Panc1 (cell line): ENCODE measurements at regions not wholly inside any gene's neighbourhood (a gene's known extent, or its start where the extent isn't known, plus 50 kb on each side); places are given as distances from the start of the nearest gene placed in this dataset.

Source experiments
- POLR2AphosphoS5 ChIP-seq: IDR thresholded peaks from 2 replicates; pipeline ENCODE4 v1.6.1; 2012; ENCODE audit warnings: mild to moderate bottlenecking, low read depth, low read length, moderate library complexity
- TF ChIP-seq, protein P1 (sequence below): fragments of 450-650 bp; IDR thresholded peaks from 2 replicates; pipeline ENCODE4 v1.5.1; 2017; ENCODE audit warnings: mild to moderate bottlenecking

- no peak for TF ChIP-seq POLR2AphosphoS5
- TF ChIP-seq, protein P1, sequence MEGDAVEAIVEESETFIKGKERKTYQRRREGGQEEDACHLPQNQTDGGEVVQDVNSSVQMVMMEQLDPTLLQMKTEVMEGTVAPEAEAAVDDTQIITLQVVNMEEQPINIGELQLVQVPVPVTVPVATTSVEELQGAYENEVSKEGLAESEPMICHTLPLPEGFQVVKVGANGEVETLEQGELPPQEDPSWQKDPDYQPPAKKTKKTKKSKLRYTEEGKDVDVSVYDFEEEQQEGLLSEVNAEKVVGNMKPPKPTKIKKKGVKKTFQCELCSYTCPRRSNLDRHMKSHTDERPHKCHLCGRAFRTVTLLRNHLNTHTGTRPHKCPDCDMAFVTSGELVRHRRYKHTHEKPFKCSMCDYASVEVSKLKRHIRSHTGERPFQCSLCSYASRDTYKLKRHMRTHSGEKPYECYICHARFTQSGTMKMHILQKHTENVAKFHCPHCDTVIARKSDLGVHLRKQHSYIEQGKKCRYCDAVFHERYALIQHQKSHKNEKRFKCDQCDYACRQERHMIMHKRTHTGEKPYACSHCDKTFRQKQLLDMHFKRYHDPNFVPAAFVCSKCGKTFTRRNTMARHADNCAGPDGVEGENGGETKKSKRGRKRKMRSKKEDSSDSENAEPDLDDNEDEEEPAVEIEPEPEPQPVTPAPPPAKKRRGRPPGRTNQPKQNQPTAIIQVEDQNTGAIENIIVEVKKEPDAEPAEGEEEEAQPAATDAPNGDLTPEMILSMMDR: no peak
Measured at GRCh38 chr7:41588341-41588740, 114.5 kb downstream of the INHBA start.
